Testis (tissue), 2 donors: ENCODE measurements at regions not wholly inside any gene's neighbourhood (a gene's known extent, or its start where the extent isn't known, plus 50 kb on each side); places are given as distances from the start of the nearest gene placed in this dataset.
"Not testable (repeated sequence)": the region's sequence is repeated elsewhere in the genome, so short reads cannot be mapped to it uniquely, and the experiment has no call there.

ENCODE experiments used
- DNase-seq: peaks from one replicate; pipeline ENCODE4 v3.0.0-alpha.2; 2019
- H3K27ac ChIP-seq, 2 donors: fragments of 200-600 bp; sonication (generic); one replicate each; pipeline ENCODE4 v1.5.1; 2019
- H3K27me3 ChIP-seq: fragments of 200-600 bp; sonication (generic); one replicate; pipeline ENCODE4 v1.5.1; 2019
- H3K36me3 ChIP-seq: fragments of 200-600 bp; sonication (generic); one replicate; pipeline ENCODE4 v1.5.1; 2017; ENCODE audit warnings: low read depth; ENCODE audit errors: missing control alignments
- H3K4me1 ChIP-seq: fragments of 200-600 bp; sonication (generic); one replicate; pipeline ENCODE4 v1.5.1; 2019
- H3K4me3 ChIP-seq, 2 donors: fragments of 200-600 bp; sonication (generic); one replicate each; pipeline ENCODE4 v1.5.1; 2017 to 2019
- H3K9me3 ChIP-seq: fragments of 200-600 bp; sonication (generic); one replicate; pipeline ENCODE4 v1.5.1; 2017
- CTCF ChIP-seq, 3 experiments: fragments of 450-650 bp in 2 of 3; fragments of 200-600 bp in 1 of 3; sonication (generic) in 1 of 3; IDR thresholded peaks; one replicate each; pipeline ENCODE4 v1.5.1; 2016 to 2019; ENCODE audit warnings: antibody characterized with exemption in 3 of 3, mild to moderate bottlenecking in 2 of 3, moderate library complexity in 1 of 3
- POLR2A ChIP-seq: fragments of 450-650 bp; IDR thresholded peaks from one replicate; pipeline ENCODE4 v1.6.1; 2017; ENCODE audit warnings: antibody characterized with exemption, mild to moderate bottlenecking, moderate library complexity
- WGBS, 2 donors: methylation state at CpG; one replicate each; pipeline ENCODE4 v1.1.5; 2018; 5-methylcytosine and 5-hydroxymethylcytosine counted together
- intact Hi-C: fragments of 100-400 bp; cut with DNase I; formaldehyde crosslinking; loops from one replicate; pipeline ENCODE4 v1.15.1; 2023; ENCODE audit warnings: low total_unique reads

GRCh38 chr5:58300346-58300895 lies 159.5 kb downstream of the PLK2 start:
- Histone ChIP-seq H3K27ac (no peak overlapping the region), H3K4me3 (no peak overlapping the region), H3K9me3 (no peaks in the 10 kb centered on the region), H3K36me3 (no peaks in the 10 kb centered on the region), H3K4me1 (no peaks in the 10 kb centered on the region), H3K27me3 (no peaks in the 10 kb centered on the region)
- WGBS, 2 donors = 89% methylated on average over 2 of the region's 2 CpGs
- DNase-seq = no peak
- TF ChIP-seq POLR2A (no peak), CTCF (IDR thresholded peaks at IDR 0.05) (no peak)
- intact Hi-C loops = no loop called here

DNA sequence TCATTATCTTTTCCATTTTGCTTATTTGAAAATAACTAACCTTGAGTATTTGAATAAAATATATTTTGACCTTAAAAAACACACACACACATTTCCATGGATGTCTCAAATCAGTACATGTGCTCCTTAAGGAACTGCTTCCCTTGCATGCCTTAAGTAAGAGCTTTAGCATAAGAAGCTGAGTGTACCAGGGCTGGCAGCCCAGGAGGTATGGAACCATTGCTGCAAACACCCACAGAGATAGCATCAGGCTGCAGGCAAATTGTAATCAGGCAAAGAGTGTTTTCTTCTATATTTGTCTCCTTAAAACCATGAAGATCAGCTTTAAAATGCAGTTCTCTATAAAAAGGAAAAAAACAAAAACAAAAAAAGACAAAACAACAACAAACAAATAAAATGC lies 160.6 kb downstream of the PLK2 start:
- H3K4me3 ChIP-seq = no peak overlapping the region
- TF ChIP-seq POLR2A (no peak), CTCF (IDR thresholded peaks at IDR 0.05) (no peak)
- H3K36me3 ChIP-seq = no peaks in the 10 kb centered on the region
- intact Hi-C loops = no loop called here
- H3K9me3 ChIP-seq = no peaks in the 10 kb centered on the region
- no peak overlapping the region for H3K27ac ChIP-seq
- no peaks in the 10 kb centered on the region for H3K4me1 ChIP-seq
- no peak for DNase-seq
- H3K27me3 ChIP-seq = no peaks in the 10 kb centered on the region

- no peaks in the 10 kb centered on the region for H3K27me3 ChIP-seq
- no peak overlapping the region for H3K27ac ChIP-seq
- TF ChIP-seq CTCF (IDR thresholded peaks at IDR 0.05) = no peak
- TF ChIP-seq POLR2A = no peak
- DNase-seq = no peak
- WGBS, 2 donors = 59 to 73% methylated on average over 1 of the region's 1 CpG
- H3K36me3 ChIP-seq = no peaks in the 10 kb centered on the region
- intact Hi-C loops = no loop called here
- H3K4me3 ChIP-seq = no peak overlapping the region
- no peaks in the 10 kb centered on the region for H3K4me1 ChIP-seq
- H3K9me3 ChIP-seq = no peaks in the 10 kb centered on the region
Observed at GRCh38 chr5:58294598-58295305, 165.1 kb downstream of the PLK2 start.

- H3K27me3 ChIP-seq, H3K36me3 ChIP-seq, H3K9me3 ChIP-seq, intact Hi-C loops, H3K4me3 ChIP-seq, H3K27ac ChIP-seq, DNase-seq, H3K4me1 ChIP-seq: not testable (repeated sequence)
- WGBS, 2 donors = 86 to 96% methylated on average over 4 to 10 of the region's 10 CpGs
Observed at GRCh38 chr5:58288275-58288674, 171.6 kb downstream of the PLK2 start.

DNA sequence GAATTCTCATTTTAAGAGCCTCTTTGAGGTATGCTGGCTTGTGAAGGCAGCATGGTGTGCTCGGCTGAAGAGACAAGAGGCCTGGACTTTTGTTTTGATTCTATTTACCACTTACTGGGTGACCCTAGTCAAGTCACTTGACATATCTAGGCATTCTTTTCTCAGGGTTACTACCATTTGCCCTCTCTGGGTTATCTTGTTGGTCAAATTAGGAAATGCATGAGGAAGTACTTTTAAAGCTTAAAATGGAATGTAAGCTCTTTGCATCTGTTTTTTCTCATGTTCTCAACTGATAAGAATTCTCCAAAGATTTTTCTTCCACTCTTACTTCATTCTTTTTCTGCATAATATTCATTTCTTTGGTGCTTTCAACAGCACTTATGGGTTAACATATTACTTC lies 173.1 kb downstream of the PLK2 start:
- Histone ChIP-seq H3K36me3 (no peaks in the 10 kb centered on the region), H3K27ac (no peak overlapping the region), H3K4me3 (no peak overlapping the region), H3K9me3 (no peaks in the 10 kb centered on the region), H3K27me3 (no peaks in the 10 kb centered on the region), H3K4me1 (no peaks in the 10 kb centered on the region)
- no peak for DNase-seq
- TF ChIP-seq CTCF (IDR thresholded peaks at IDR 0.05) = no peak
- no peak for TF ChIP-seq POLR2A
- WGBS, 2 donors = 83 to 88% methylated on average over 1 of the region's 1 CpG
- intact Hi-C loops = no loop called here
